COR-L47 (cell line): ENCODE measurements at regions not wholly inside any gene's neighbourhood (a gene's known extent, or its start where the extent isn't known, plus 50 kb on each side); places are given as distances from the start of the nearest gene placed in this dataset.
"Not testable (repeated sequence)": the region's sequence is repeated elsewhere in the genome, so short reads cannot be mapped to it uniquely, and the experiment has no call there.

Experiments used
- DNase-seq: peaks from one replicate; lab custom pipeline; 2025; lab: John Stamatoyannopoulos, UW

DNA sequence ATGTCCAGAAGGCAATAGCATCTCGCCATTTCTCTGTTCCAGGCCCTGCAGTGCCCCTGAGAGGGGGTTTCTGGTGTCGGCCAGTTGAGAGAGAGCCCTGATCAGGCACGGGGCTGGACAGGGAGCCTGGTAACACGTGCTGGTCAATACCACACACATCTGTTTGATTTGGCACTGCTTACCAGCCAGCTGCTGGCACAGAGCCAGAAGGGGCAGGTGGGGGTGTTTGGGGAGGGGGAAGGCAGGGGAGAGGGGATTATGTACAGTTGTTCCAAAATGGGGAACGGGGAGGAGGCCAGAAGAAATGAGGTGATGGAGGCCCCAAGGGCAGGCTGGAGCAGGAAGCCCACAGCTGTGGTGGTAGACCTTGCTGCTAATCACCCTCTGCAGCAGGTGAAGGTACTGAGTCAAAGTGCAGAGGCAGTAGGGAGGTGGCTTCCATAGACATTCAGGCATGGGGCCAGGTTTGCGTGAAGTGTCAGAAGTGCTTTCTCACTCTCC is 153.5 kb upstream of the LPP start:
- DNase-seq = peak; percentile 22

DNA sequence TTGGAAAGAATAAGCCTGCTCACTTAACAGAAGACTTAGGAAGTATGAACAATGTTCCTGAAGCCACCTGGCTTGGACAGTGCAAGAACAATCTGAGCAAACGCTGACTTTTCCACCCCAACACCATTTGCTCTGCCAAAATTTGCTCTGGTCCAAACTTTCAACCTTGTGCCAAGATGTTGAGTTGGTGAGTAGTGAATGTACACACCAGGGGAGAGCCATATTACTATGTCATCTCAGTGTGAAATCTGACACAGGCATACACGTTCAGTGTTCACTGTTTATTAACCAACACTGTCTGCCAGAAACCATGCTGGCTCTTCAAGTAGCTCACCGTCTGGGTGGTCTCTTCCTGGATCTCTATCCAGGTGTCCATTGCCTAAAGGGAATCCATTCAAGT is 152.9 kb upstream of the LPP start:
- no peak for DNase-seq

DNA sequence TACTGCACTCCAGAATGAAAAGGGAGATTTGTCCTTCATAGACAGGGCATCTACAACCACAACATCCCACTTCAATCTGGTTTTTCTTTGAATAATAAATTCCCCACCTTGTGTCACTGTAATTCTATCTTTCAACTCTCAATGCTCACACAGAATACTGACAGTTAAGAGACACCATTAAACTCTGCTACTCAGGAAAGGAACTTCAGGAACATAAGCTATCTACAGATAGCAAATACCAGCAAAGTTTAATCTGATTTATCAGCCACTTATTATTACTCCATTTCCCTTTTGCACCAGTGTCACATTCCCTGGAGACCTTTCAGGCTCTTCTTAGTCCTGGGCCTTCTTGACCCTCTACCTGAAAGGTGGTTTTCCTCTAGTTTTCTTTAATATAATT is 152.0 kb upstream of the LPP start:
- no peak for DNase-seq

DNA sequence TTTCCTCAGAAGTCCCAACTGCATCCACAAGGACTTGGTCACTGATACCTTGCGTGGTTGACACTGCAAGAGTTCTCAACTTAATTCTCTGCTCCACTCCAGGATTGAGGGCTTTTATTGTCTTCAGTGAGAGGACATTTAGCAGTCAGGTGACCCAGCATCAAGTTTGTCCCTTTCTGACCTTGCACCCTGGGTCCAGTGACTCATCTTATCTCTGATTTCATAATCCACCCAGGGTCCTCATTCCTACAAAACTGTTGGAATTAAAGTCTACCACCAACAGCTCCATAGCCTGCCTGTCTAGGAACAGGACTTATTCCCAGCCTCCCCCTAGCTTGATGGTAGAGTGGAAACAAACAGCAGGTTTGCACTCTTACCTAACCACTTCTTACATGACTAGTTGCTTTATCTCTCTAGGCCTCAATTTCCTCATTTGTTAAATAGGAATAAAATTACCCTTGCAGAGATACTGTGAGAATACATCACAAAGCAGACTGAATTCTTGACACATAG is 151.3 kb upstream of the LPP start:
- DNase-seq = no peak

DNA sequence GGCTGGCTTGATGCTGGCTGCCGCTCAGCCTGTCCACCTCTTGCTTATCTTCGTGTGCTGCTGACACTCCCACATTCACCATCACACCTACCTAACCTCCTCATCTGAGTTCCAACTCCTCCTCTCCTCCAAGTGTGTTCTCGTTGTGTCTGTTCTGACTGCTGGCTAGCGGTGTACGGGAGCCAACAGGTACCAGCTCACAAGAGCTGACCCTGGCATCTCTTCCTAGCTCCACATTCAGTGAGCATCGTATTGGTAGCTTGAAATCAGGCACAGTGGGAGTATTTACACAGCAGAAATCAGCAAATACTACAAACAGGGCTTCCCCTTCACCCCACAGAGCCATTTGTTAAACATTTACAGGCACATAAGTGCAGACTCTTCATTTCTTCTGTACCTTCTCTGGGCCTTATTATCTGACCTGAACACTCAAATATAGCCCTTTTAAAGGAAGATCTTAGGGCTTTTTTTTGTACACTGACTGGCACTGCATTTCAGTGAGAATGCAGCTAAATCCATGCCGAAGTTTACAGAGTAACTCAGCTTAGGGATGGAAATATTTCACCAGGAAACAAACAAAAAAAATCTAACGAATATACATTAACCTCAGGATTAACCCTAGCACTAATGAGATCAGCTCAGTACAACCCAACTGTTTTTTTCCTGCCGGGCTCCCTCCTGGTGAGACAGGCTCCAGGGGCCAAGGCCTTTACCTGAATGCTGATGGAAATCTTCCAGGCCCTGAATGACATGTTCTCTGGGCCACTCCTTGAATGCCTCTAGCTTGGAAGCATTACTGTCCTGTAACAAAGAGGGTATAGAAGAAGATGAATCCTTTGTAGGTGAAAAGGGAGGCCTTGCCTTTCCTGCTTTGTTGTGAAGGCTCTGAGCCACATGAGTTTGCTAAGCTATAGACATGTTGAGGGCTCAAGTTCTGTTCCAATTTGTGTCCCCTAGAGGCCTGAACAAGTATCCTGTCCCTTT is 150.5 kb upstream of the LPP start:
- DNase-seq = no peak

DNA sequence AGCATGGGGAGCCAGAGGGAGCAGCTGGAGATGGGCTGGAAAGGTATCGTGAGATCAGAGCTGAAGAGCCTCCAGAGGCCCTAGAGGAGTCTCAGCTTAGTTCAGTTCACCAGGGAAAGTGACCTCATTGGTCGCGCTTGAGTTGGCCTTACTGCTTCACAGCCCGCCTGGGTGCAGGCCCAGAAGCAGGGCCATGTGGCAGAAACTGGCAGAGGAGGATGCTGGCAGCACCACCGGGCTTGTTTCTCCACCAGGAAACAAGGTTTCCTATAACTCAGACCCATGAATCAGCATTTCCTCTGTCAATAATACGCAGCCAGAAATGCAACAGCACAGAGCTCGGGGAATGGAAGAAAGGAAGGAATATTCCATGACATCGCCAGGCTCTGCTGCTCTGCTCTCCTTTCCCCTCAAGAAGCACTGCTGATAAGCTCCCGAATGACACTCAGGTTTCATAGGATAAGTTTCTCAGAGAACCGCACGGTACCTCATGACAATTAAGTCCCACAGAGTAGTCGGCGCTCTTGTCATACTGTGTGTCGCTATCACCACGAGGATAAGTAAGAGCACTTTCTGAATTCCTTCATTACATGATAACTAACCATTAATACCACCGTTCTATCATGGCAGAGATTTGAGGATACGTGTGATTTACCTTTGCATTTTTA is 147.1 kb upstream of the LPP start:
- DNase-seq = no peak

DNA sequence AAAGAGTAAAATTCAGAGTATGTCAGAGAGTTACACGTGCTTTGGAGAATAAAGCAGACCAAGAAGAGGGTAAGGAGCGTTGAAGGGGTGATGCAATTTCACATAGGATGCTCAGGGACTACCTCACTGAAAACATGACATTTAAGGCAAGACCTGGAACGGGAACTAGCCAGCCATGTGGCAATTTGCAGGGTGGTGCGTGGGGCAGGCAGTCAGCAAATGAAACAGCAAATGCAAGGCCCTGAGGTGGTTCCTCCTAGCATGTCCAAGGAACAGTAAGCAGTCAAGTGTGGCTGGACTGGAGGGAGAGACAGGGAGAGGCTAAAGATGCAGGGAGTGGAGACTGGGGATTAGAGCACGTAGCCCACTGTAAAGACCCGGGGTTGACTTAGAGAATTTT is 146.1 kb upstream of the LPP start:
- DNase-seq = no peak

DNA sequence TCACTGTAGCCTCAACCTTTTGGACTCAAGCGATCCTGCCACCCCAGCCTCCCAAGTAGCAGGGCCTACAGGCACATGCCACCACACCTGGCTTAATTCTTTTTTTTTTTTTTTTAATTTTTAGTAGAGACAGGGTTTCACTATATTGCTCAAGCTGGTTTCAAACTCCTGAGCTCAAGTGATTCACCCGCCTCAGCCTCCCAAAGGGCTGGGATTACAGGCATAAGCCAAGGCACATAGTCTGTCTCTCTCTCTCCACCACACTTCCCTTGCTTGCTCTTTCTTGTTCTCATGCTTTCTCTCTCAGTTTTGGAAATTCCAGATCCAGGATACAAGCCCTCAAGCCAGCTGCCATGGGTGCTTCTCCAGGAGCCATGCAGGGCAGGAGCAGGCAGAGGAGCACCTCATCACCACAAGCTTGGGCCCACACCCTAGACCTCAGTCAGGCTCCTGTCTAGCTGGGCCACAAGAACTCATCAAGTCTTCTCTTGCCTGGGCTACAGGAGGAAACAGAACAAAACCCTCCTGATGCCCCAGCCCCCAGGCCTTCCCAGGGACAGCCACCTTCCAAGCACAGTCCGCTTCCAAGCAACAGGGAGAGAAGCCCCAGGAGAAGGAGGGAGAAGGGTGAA is 145.3 kb upstream of the LPP start:
- no peak for DNase-seq

DNA sequence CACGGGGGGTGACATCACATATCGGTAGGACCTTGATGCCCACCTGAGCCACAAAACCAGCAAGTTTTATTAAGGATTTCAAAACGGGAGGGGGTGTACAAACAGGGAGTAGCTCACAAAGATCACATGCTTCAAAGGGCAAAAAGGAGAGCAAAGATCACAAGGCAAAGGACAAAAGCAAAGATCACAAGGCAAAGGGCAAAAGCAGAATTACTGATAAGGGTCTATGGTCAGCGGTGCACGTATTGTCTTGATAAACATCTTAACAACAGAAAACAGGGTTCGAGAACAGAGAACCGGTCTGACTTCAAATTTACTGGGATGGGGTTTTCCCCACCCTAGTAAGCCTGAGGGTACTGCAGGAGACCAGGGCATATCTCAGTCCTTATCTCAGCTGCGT is 143.5 kb upstream of the LPP start:
- no peak for DNase-seq

DNA sequence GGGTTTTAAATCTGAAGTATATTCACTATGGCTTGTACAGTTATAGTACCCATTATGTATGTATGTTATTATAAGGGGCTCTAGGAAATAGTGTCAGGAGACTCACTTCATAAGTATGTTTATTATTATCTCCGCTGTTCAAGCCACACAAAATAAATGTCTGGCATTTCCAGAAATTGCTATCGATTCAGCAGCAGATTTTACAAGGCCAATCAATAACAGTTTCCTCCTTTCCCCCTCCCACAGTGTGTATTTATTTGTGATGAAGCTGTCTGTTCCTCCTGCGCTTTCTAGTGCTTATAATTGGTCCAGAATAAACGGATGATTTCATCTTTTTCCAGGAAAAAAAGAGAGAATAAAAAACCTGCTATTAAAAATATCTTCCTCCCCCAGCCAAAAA is 134.2 kb upstream of the LPP start:
- no peak for DNase-seq

DNA sequence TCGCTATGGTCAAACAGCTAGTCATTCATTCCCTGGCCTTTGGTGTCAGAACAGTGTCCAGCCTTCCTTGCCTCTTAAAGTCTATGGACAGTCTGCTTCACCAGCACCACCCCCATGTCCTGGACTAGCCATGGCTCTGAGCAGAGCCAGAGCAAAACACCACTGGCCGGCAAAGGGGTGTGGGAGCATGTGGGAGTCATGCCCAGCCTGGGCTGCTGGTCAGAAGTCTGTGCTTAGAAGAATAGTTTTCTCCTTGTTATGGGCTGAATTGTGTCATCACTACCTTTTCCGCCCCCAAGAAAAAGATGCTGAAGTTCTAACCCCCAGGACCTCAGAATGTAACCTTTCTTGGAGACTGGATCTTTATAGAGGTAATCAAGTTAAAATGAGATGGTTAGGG is 132.9 kb upstream of the LPP start:
- DNase-seq = no peak

DNA sequence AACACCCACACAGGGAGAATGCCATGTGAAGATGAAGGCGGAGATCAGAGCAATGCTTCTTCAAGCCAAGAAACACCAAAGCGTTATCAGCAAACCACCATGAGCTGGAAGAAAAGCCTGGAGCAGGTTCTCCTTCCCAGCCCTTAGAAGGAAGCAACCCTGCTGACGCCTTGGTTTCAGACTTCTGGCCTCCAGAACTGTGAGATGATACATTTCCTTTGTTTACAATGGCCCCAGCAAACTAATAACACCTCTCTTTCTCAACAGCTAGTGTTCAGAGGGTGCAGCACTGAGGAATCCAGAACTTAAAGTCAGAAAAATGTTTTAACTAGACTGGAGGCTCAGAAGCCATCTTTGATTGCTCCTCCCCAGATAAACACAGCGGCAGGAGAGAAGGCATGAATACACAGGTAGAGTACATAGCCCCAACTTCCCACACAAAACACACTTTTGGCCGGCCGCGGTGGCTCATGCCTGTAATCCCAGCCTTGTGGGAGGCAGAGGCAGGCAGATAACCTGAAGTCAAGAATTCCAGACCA is 132.4 kb upstream of the LPP start:
- DNase-seq = no peak

DNA sequence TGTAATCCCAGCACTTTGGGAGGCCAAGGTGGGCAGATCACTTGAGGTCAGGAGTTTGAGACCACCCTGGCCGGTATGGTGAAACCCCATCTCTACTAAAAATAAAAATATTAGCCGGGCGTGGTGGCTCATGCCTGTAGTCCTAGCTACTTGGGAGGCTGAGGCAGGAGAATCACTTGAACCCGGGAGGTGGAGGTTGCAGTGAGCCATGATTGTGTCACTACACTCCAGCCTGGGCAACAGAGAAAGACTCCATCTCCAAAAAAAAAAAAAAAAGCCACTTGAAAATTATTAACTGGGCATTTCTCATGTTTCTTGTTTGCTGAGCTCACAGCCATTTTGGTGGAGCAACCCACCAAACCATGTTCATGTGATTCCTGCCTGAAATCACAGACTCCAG is 131.1 kb upstream of the LPP start:
- not testable (repeated sequence) for DNase-seq

DNA sequence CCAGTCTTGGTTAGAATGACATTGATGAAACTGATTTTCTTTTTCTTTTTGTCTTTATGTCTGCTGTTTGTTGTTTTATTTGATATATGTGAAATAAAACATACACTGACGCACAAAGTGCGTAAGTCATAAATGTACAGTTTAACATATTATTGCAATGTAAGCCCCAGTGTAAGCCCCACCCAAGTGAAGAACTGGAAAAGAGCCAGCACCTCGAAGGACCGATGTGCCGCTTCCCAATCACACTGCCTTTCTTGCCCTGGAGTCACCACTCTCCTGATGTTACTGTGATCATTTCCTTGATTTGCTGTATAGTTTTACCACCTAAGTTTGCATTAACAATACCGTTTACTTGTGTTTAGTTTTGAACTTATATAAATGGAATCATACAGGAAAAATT is 128.4 kb upstream of the LPP start:
- no peak for DNase-seq

DNA sequence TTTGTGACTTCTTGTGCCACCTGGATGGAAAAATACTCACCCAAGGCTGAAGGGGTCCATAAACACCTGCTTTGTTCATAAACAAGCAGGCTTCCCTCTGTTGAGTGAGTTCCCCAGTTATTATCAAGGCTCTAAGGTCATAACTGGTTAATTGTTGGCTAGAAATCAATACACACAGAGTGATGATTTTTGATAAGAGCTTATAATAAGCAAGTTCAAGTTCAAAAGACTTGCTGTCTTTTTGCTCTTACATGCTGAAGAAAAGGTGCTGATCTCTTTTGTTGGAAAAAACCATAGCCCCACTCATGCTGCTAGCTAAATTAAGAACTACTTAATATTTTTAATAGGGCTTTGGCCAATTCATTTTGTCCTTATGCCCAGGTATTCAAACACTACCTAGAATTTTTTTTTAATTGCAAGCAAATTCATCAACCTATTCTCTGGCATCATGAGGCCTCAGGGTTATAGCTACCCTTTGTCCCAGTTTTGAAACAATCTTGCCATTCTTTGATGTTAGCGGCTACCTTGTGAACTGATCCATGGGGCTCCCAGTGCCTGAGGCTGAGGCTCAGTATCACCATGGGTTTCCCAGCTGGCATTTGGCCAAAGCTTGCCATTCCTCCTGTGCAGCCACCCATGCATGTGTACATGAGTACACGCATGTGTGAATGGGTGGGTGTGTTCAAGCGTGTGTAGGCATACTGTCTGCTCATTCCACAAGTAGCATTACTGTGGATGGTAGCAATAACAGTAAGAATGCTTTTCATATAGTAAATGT is 127.6 kb upstream of the LPP start:
- DNase-seq = no peak

DNA sequence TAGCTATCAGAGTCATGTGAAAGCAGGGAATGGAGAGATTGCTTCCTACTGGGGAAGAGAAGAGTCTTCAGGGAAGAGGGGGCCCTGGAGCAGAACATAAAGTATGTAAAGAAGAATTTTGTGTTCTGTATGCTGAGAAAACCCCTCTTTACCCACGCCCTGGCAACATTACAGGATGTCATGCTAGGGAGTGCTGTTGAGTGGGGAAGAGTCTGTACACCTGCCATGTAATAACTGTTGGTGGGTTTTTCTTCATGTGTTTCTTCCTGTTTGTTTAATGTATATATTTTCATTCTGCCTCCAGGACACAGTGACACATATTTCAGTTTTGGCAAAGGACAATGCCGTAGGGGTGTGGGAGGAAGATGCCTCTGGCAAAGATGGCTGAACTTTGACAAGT is 122.8 kb upstream of the LPP start:
- DNase-seq = no peak

DNA sequence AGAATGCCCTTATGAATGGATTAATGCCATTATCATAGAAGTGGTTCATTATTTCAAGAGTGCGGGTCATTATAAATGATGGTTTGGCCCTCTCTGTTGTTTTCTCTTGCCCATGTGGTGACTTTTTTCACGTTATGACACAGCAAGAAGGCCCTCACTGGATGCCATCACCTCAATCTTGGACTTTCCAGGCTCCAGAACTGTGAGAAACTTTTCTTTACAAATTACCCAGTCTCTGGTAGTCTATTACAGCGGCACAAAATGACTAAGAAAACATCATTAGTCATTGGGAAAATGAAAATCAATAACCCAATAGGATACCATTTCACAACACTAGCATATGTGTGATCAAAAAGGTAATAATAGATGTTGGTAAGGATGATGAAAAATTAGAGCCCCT is 119.0 kb upstream of the LPP start:
- no peak for DNase-seq

DNA sequence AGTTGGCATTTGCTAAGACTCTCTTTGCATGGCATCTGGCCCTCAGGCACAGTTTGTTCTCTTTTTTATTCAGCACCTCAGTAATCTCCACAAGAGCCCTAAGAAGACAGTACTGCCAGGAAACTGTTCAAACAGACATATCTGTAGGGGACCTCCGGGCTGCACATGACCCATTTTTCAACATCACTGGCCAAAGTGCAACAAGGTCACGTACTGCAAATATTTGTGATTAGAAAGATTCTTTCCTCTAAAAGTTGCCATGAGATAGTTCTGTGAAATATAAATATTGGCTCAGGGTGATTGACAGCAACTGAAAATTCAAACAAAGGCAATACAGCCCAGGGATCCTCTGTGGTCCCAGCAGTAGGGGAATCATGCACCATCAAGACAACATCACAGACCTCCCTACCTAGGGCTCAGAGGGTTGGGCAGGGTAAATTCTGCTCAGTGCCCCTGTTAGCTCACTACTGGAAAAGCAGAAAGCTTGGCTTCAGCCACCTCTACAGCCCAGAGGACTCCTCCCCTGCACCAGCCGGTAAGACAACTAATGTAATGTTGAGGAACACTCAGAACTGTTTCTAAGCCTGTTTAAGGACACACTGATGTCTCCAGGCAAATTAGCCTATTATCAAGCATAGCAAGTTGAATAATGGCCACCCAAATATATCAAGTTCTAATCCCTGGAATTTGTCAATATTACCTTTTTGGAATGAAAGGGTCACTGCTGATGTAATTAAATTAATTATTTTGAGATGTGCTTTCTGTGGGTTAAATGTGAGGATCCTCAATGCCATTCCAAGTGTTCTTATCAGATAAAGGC is 117.4 kb upstream of the LPP start:
- DNase-seq = no peak

DNA sequence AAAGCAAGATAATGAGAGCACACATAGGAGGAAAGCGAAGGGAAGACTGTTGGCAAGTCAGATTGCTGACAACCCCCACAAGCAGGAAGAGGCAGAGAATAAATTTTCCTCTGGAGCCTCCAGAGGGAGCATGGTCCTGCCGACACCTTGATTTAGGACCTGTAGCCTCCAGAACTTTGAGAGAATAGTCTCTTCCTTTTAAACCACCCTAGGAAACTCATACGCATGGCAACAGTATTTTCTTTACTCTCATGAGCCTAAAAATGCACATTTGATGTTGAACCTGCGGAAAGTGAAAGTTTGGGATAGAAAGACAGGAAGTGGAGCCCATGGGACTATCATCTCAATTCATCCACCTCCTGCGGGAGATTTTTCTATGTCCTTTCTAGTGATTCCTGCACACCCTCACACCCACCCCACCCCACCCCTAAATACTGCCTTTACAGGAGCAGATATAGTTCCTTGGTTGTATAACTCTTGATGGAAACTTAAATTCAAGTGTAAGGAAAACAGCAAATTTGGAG is 116.7 kb upstream of the LPP start:
- no peak for DNase-seq

DNA sequence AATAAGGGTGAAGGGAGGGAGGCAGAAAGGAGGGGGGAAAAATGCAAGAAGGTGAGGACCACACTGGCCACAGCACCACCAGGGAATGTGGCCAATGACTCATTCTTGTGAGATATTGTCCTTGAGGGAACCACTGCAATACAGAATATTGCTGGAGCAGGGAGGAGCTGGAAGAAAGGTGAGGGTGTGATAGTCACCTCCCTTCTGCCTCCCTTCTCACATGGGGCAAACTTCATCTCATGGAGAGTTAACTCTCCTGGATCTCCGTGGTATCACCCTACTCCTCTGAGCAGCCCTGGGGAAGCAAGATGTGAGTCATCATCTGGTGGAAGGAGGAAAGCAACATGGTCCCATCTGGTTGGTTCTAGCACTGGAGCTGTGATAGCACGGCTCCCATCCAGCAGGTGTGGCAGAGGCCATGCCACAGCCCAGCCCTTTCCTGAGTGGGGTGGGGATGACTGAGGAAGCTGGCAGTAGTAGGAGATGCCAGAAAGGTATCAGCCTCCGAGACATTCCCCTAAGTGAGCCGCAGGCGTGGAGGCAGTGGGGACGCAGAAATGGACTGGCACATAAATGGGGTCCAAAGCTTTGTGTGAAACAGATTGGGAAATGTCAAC is 115.9 kb upstream of the LPP start:
- DNase-seq = no peak
